OCI-LY7 (cell line): ENCODE measurements at regions not wholly inside any gene's neighbourhood (a gene's known extent, or its start where the extent isn't known, plus 50 kb on each side); places are given as distances from the start of the nearest gene placed in this dataset.
"Not testable (repeated sequence)": the region's sequence is repeated elsewhere in the genome, so short reads cannot be mapped to it uniquely, and the experiment has no call there.

Experiments
- BruUV-seq: library from RNA; stranded (reverse); fragments of 400-500 nt; replicated peaks from 2 replicates; lab custom pipeline; 2021; lab: Mats Ljungman, UMichigan
- CTCF ChIA-PET: fragments of 300-600 bp; sonication (Branson Sonifier 250); formaldehyde crosslinking; loops from one replicate; lab custom pipeline; 2022; ENCODE audit warnings: antibody characterized with exemption; ENCODE audit not compliant: unreplicated experiment; lab: Charles Lee
- POLR2A ChIA-PET: fragments of 300-600 bp; sonication (Branson Sonifier 250); formaldehyde crosslinking; loops from one replicate; lab custom pipeline; 2022; ENCODE audit warnings: antibody characterized with exemption; lab: Charles Lee
- DNase-seq: peaks from one replicate; pipeline ENCODE4 v3.0.0-alpha.2; 2015; ENCODE audit warnings: low spot score
- H2AFZ ChIP-seq: fragments of 200-600 bp; sonication (generic), shearing (Covaris generic); 2 replicates; pipeline ENCODE4 v1.6.1; 2014; ENCODE audit warnings: mild to moderate bottlenecking, antibody characterized with exemption, low read length, moderate library complexity
- H3K27ac ChIP-seq: fragments of 200-600 bp; sonication (generic); 2 replicates; pipeline ENCODE4 v1.5.1; 2014; ENCODE audit warnings: mixed run types, low read depth, mild to moderate bottlenecking, moderate library complexity, low read length, inconsistent platforms; ENCODE audit not compliant: poor library complexity, severe bottlenecking
- H3K36me3 ChIP-seq: fragments of 200-600 bp; sonication (generic); 2 replicates; pipeline ENCODE4 v1.6.1; 2014; ENCODE audit warnings: mild to moderate bottlenecking, antibody characterized with exemption, low read length, moderate library complexity, mixed read lengths; ENCODE audit not compliant: insufficient read depth
- H3K4me1 ChIP-seq: fragments of 200-600 bp; sonication (generic); 2 replicates; pipeline ENCODE4 v1.5.1; 2014; ENCODE audit warnings: mild to moderate bottlenecking, low read length; ENCODE audit not compliant: insufficient read depth, poor library complexity, severe bottlenecking
- H3K4me2 ChIP-seq: fragments of 200-600 bp; sonication (generic); 2 replicates; pipeline ENCODE4 v1.6.1; 2014; ENCODE audit warnings: mild to moderate bottlenecking, low read length
- H3K4me3 ChIP-seq: fragments of 200-600 bp; sonication (generic); 2 replicates; pipeline ENCODE4 v1.5.1; 2014; ENCODE audit warnings: mild to moderate bottlenecking, low read depth, low read length; ENCODE audit not compliant: poor library complexity, severe bottlenecking
- H3K79me2 ChIP-seq: fragments of 200-600 bp; sonication (generic); 2 replicates; pipeline ENCODE4 v1.6.1; 2016; ENCODE audit warnings: low read depth, mild to moderate bottlenecking, low read length, moderate library complexity, mixed read lengths; ENCODE audit not compliant: insufficient read depth
- H3K9me2 ChIP-seq: fragments of 200-600 bp; sonication (generic); 2 replicates; pipeline ENCODE4 v1.6.1; 2016; ENCODE audit warnings: mild to moderate bottlenecking, low read length, mixed read lengths; ENCODE audit not compliant: insufficient read depth
- H3K9me3 ChIP-seq: fragments of 200-600 bp; sonication (generic); 2 replicates; pipeline ENCODE4 v1.6.1; 2014; ENCODE audit warnings: mild to moderate bottlenecking, mixed run types, low read length, mixed read lengths
- H4K20me1 ChIP-seq: fragments of 200-600 bp; sonication (generic); 2 replicates; pipeline ENCODE4 v1.6.1; 2014; ENCODE audit warnings: mild to moderate bottlenecking, antibody characterized with exemption, low read length, moderate library complexity, mixed read lengths; ENCODE audit not compliant: insufficient read depth
- EZH2phosphoT487 ChIP-seq: fragments of 200-600 bp; sonication (generic); IDR thresholded peaks from 2 replicates; pipeline ENCODE4 v1.6.1; 2018; ENCODE audit warnings: low read depth, borderline replicate concordance, mild to moderate bottlenecking, mixed run types, antibody characterized with exemption, low read length, moderate library complexity, mixed read lengths
- intact Hi-C: fragments of 100-400 bp; cut with micrococcal nuclease; formaldehyde crosslinking; loops from one replicate; pipeline ENCODE4 v1.10.0; 2022; ENCODE audit not compliant: unreplicated experiment
- TF ChIP-seq, protein P1 (sequence below): fragments of 200-600 bp; sonication (generic); conservative IDR thresholded peaks from 2 replicates; pipeline ENCODE4 v1.5.1; 2014; ENCODE audit warnings: mild to moderate bottlenecking, antibody characterized with exemption, low read length, moderate library complexity, mixed read lengths

DNA sequence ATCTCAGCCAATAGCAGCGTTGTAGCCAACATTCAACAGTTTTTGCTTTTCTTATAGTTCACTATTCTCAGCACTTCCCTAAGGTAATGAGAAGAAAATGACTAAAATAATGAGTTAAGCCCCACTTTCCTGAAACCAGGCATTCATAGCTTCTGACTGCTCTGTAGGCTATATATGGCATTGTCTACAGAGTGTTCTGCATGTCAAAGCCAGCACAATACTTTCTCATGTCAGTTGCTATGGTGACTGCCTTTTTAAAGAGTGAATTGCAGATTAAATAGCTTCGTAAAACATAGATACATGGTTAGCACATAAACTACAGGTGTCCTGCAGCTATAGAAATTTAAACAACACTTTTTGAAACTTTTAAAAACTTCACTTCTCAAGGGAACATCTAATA, 1256.1 kb upstream of the CNTN5 start:
- Histone ChIP-seq H3K27ac (no peak overlapping the region), H4K20me1 (no peaks in the 10 kb centered on the region), H2AFZ (no peak overlapping the region), H3K9me3 (no peaks in the 10 kb centered on the region), H3K4me3 (no peak overlapping the region), H3K4me1 (no peaks in the 10 kb centered on the region), H3K9me2 (no peaks in the 10 kb centered on the region), H3K4me2 (no peak overlapping the region), H3K36me3 (no peaks in the 10 kb centered on the region), H3K79me2 (no peaks in the 10 kb centered on the region)
- BruUV-seq, result no TSS peak
- intact Hi-C loops, result no loop called here
- no peak for DNase-seq
- TF ChIP-seq, protein P1, sequence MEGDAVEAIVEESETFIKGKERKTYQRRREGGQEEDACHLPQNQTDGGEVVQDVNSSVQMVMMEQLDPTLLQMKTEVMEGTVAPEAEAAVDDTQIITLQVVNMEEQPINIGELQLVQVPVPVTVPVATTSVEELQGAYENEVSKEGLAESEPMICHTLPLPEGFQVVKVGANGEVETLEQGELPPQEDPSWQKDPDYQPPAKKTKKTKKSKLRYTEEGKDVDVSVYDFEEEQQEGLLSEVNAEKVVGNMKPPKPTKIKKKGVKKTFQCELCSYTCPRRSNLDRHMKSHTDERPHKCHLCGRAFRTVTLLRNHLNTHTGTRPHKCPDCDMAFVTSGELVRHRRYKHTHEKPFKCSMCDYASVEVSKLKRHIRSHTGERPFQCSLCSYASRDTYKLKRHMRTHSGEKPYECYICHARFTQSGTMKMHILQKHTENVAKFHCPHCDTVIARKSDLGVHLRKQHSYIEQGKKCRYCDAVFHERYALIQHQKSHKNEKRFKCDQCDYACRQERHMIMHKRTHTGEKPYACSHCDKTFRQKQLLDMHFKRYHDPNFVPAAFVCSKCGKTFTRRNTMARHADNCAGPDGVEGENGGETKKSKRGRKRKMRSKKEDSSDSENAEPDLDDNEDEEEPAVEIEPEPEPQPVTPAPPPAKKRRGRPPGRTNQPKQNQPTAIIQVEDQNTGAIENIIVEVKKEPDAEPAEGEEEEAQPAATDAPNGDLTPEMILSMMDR, result no peak
- TF ChIP-seq EZH2phosphoT487, result no peak
- POLR2A ChIA-PET, result interaction anchor here (0.7 kb wide), 1 partner anchor 16 kb away, joined by 3 read pairs; no protein-coding TSS in a partner anchor
- CTCF ChIA-PET, result no interaction called here

DNA sequence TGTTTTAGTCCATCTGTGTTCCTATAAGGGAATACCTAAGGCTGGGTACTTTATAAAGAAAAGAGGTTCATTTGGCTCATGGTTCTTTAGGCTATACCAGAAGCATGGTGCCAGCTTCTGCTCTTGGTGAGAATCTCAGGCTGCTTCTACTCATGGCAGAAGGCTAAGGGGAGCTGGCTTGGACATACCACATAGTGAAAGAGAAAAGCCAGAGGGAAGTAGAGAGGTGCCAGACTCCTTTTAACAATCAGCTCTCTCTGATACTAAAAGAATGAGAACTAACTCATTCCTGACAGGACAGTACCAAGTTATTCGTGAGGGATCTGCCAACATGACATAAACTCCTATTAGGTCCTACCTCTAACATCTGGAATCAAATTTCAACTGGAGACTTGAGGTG, 1250.2 kb upstream of the CNTN5 start:
- DNase-seq, result no peak
- ChIA-PET CTCF (no interaction called here), POLR2A (no interaction called here)
- Histone ChIP-seq H3K79me2 (no peaks in the 10 kb centered on the region), H3K4me3 (no peak overlapping the region), H2AFZ (no peak overlapping the region), H3K36me3 (no peaks in the 10 kb centered on the region), H3K4me2 (no peak overlapping the region), H3K9me2 (no peaks in the 10 kb centered on the region), H3K4me1 (no peaks in the 10 kb centered on the region), H3K9me3 (0 out of 2 replicates have a peak, but pooled peaks cover 2% of the 10 kb centered on the region), H3K27ac (no peak overlapping the region), H4K20me1 (no peaks in the 10 kb centered on the region)
- TF ChIP-seq EZH2phosphoT487, result no peak
- TF ChIP-seq, protein P1, result no peak
- no TSS peak for BruUV-seq
- intact Hi-C loops, result no loop called here

- DNase-seq, result no peak
- CTCF ChIA-PET, result no interaction called here
- Histone ChIP-seq H4K20me1 (no peaks in the 10 kb centered on the region), H3K36me3 (no peaks in the 10 kb centered on the region), H3K4me3 (no peak overlapping the region), H3K4me1 (no peaks in the 10 kb centered on the region), H3K79me2 (no peaks in the 10 kb centered on the region), H3K27ac (no peak overlapping the region), H3K9me2 (no peaks in the 10 kb centered on the region), H3K4me2 (no peak overlapping the region), H3K9me3 (0 out of 2 replicates have a peak, but pooled peaks cover 5% of the 10 kb centered on the region), H2AFZ (no peak overlapping the region)
- no TSS peak for BruUV-seq
- intact Hi-C loops, result no loop called here
- POLR2A ChIA-PET, result no interaction called here
- no peak for TF ChIP-seq EZH2phosphoT487
- TF ChIP-seq, protein P1, result no peak
These were observed 1248.0 kb upstream of the CNTN5 start for GRCh38 chr11:97772705-97773104.

DNA sequence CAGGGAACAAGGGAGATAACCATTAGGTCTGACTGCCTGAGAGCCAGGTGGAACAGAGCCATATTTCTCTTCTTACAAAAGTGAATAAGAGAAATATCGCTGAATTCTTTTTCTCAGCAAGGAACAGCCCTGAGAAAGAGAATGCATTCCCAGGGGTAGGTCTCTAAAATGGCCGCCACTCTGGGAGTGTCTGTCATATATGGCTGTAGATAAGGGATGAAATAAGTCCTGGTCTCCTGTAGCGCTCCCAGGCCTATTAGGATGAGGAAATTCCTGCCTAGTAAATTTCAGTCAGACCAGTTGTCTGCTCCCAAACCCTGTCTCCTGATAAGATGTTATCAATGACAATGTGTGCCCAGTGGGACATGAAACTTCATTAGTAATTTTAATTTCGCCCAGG, 1236.4 kb upstream of the CNTN5 start:
- intact Hi-C loops, H3K4me3 ChIP-seq, H3K79me2 ChIP-seq, POLR2A ChIA-PET, H2AFZ ChIP-seq, H3K36me3 ChIP-seq, CTCF ChIA-PET, H3K27ac ChIP-seq, H3K4me1 ChIP-seq, BruUV-seq, H3K4me2 ChIP-seq, H3K9me2 ChIP-seq, H4K20me1 ChIP-seq, H3K9me3 ChIP-seq, DNase-seq: not testable (repeated sequence)
